ENCODE measurements at regions not wholly inside any gene's neighbourhood (a gene's known extent, or its start where the extent isn't known, plus 50 kb on each side); places are given as distances from the start of the nearest gene placed in this dataset.

GRCh38 chr3:28000608-28001007, 240.8 kb upstream of the CMC1 start:
- TF ChIP-seq, protein P1, sequence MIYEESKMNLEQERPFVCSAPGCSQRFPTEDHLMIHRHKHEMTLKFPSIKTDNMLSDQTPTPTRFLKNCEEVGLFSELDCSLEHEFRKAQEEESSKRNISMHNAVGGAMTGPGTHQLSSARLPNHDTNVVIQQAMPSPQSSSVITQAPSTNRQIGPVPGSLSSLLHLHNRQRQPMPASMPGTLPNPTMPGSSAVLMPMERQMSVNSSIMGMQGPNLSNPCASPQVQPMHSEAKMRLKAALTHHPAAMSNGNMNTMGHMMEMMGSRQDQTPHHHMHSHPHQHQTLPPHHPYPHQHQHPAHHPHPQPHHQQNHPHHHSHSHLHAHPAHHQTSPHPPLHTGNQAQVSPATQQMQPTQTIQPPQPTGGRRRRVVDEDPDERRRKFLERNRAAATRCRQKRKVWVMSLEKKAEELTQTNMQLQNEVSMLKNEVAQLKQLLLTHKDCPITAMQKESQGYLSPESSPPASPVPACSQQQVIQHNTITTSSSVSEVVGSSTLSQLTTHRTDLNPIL (CRISPR knock-in tag; IDR thresholded peaks at IDR 0.05) = no peak
- TF ChIP-seq, protein P2, sequence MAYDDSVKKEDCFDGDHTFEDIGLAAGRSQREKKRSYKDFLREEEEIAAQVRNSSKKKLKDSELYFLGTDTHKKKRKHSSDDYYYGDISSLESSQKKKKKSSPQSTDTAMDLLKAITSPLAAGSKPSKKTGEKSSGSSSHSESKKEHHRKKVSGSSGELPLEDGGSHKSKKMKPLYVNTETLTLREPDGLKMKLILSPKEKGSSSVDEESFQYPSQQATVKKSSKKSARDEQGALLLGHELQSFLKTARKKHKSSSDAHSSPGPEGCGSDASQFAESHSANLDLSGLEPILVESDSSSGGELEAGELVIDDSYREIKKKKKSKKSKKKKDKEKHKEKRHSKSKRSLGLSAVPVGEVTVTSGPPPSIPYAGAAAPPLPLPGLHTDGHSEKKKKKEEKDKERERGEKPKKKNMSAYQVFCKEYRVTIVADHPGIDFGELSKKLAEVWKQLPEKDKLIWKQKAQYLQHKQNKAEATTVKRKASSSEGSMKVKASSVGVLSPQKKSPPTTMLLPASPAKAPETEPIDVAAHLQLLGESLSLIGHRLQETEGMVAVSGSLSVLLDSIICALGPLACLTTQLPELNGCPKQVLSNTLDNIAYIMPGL (CRISPR knock-in tag; IDR thresholded peaks at IDR 0.05) = no peak
- TF ChIP-seq CHD2 (IDR thresholded peaks at IDR 0.05; ENCODE audit: low read depth, low read length) = no peak
- no peak for TF ChIP-seq CTCF (IDR thresholded peaks at IDR 0.05 in 2 of 3, conservative IDR thresholded peaks at IDR 0.05 in 1 of 3; ENCODE audit: insufficient read depth in 2 of 3, low read depth in 1 of 3, low read length in 3 of 3)
- TF ChIP-seq, protein P3, sequence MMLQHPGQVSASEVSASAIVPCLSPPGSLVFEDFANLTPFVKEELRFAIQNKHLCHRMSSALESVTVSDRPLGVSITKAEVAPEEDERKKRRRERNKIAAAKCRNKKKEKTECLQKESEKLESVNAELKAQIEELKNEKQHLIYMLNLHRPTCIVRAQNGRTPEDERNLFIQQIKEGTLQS (IDR thresholded peaks at IDR 0.05) = no peak
- TF ChIP-seq, protein P3 (CRISPR knock-in tag; conservative IDR thresholded peaks at IDR 0.05) = no peak
- no peak for TF ChIP-seq ZNF785 (CRISPR knock-in tag; IDR thresholded peaks at IDR 0.05)
- TF ChIP-seq, protein P4, sequence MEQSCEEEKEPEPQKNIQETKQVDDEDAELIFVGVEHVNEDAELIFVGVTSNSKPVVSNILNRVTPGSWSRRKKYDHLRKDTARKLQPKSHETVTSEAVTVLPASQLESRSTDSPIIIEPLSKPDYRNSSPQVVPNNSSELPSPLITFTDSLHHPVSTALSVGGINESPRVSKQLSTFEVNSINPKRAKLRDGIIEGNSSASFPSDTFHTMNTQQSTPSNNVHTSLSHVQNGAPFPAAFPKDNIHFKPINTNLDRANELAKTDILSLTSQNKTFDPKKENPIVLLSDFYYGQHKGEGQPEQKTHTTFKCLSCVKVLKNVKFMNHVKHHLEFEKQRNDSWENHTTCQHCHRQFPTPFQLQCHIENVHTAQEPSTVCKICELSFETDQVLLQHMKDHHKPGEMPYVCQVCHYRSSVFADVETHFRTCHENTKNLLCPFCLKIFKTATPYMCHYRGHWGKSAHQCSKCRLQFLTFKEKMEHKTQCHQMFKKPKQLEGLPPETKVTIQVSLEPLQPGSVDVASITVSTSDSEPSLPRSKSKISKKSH (CRISPR knock-in tag; IDR thresholded peaks at IDR 0.05) = no peak
- TF ChIP-seq FOXA3 (CRISPR knock-in tag; conservative IDR thresholded peaks at IDR 0.05 in 1 of 2, IDR thresholded peaks at IDR 0.05 in 1 of 2) = no peak
- no peak for TF ChIP-seq MYNN (IDR thresholded peaks at IDR 0.05)
- no peak for TF ChIP-seq MYNN (CRISPR knock-in tag; IDR thresholded peaks at IDR 0.05)

Measured in K562 (cell line).